MV-4-11 (cell line): ENCODE measurements at regions not wholly inside any gene's neighbourhood (a gene's known extent, or its start where the extent isn't known, plus 50 kb on each side); places are given as distances from the start of the nearest gene placed in this dataset.

Experiments used
- DNase-seq: peaks from one replicate; lab custom pipeline; 2025; lab: John Stamatoyannopoulos, UW

GRCh38 chr1:169053196-169053595 lies 53.3 kb upstream of the ATP1B1 start:
- no peak for DNase-seq
